ENCODE measurements at regions not wholly inside any gene's neighbourhood (a gene's known extent, or its start where the extent isn't known, plus 50 kb on each side); places are given as distances from the start of the nearest gene placed in this dataset.
"Not testable (repeated sequence)": the region's sequence is repeated elsewhere in the genome, so short reads cannot be mapped to it uniquely, and the experiment has no call there.

- not testable (repeated sequence) for H3K36me3 ChIP-seq; H3K4me3 ChIP-seq (ENCODE audit: low read depth, low read length); H3K27me3 ChIP-seq (ENCODE audit: insufficient read depth, low read depth, severe bottlenecking); H3K27ac ChIP-seq; DNase-seq; H3K9me3 ChIP-seq (ENCODE audit: severe bottlenecking)
Observed at GRCh38 chr1:222470252-222470805, 77.6 kb downstream of the HHIPL2 start.

GRCh38 chr1:222466150-222466865 is 81.6 kb downstream of the HHIPL2 start:
- no peaks in the 10 kb centered on the region for H3K27me3 ChIP-seq (ENCODE audit: insufficient read depth, low read depth, severe bottlenecking)
- H3K4me3 ChIP-seq (ENCODE audit: low read depth, low read length): no peak overlapping the region
- TF ChIP-seq CTCF (IDR thresholded peaks at IDR 0.05; ENCODE audit: low read depth, low read length): no peak
- no peak overlapping the region for H3K27ac ChIP-seq
- H3K9me3 ChIP-seq (ENCODE audit: severe bottlenecking): no peaks in the 10 kb centered on the region
- no peaks in the 10 kb centered on the region for H3K36me3 ChIP-seq
- no peak for DNase-seq

GRCh38 chr1:222465211-222466041 is 82.5 kb downstream of the HHIPL2 start:
- no peaks in the 10 kb centered on the region for H3K27me3 ChIP-seq (ENCODE audit: insufficient read depth, low read depth, severe bottlenecking)
- peak; percentile 78 for DNase-seq
- peak overlapping the region; percentile 59 for H3K4me3 ChIP-seq (ENCODE audit: low read depth, low read length)
- H3K9me3 ChIP-seq (ENCODE audit: severe bottlenecking): no peaks in the 10 kb centered on the region
- peak; percentile 92 for TF ChIP-seq CTCF (IDR thresholded peaks at IDR 0.05; ENCODE audit: low read depth, low read length)
- peak overlapping the region; percentile 61 for H3K27ac ChIP-seq
- no peaks in the 10 kb centered on the region for H3K36me3 ChIP-seq

GRCh38 chr1:222464841-222465210 is 83.1 kb downstream of the HHIPL2 start:
- no peaks in the 10 kb centered on the region for H3K36me3 ChIP-seq
- H3K27ac ChIP-seq: no peak overlapping the region
- TF ChIP-seq CTCF (IDR thresholded peaks at IDR 0.05; ENCODE audit: low read depth, low read length): no peak
- H3K9me3 ChIP-seq (ENCODE audit: severe bottlenecking): no peaks in the 10 kb centered on the region
- peak; percentile 19 for DNase-seq
- no peaks in the 10 kb centered on the region for H3K27me3 ChIP-seq (ENCODE audit: insufficient read depth, low read depth, severe bottlenecking)
- H3K4me3 ChIP-seq (ENCODE audit: low read depth, low read length): peak overlapping the region; percentile 59

- DNase-seq: no peak
- H3K27ac ChIP-seq: no peak overlapping the region
- no peaks in the 10 kb centered on the region for H3K9me3 ChIP-seq (ENCODE audit: severe bottlenecking)
- H3K4me3 ChIP-seq (ENCODE audit: low read depth, low read length): no peak overlapping the region
- TF ChIP-seq CTCF (IDR thresholded peaks at IDR 0.05; ENCODE audit: low read depth, low read length): no peak
- H3K27me3 ChIP-seq (ENCODE audit: insufficient read depth, low read depth, severe bottlenecking): no peaks in the 10 kb centered on the region
- H3K36me3 ChIP-seq: no peaks in the 10 kb centered on the region
Observed at GRCh38 chr1:222463059-222463730, 84.7 kb downstream of the HHIPL2 start.

- H3K36me3 ChIP-seq: no peaks in the 10 kb centered on the region
- H3K9me3 ChIP-seq (ENCODE audit: severe bottlenecking): no peaks in the 10 kb centered on the region
- TF ChIP-seq CTCF (IDR thresholded peaks at IDR 0.05; ENCODE audit: low read depth, low read length): no peak
Observed at GRCh38 chr1:222462601-222463000, 85.3 kb downstream of the HHIPL2 start.

More at GRCh38 chr1:222462601-222463000, 85.3 kb downstream of the HHIPL2 start:
- DNase-seq: no peak
- Histone ChIP-seq H3K27me3 (ENCODE audit: insufficient read depth, low read depth, severe bottlenecking) (no peaks in the 10 kb centered on the region), H3K4me3 (ENCODE audit: low read depth, low read length) (no peak overlapping the region), H3K27ac (no peak overlapping the region)
